Endothelial cell of hepatic sinusoid (primary cell): ENCODE measurements at regions not wholly inside any gene's neighbourhood (a gene's known extent, or its start where the extent isn't known, plus 50 kb on each side); places are given as distances from the start of the nearest gene placed in this dataset.

Experiments
- in situ Hi-C: cut with HindIII; loops from 2 replicates; pipeline ENCODE4 v1.10.0; 2017; ENCODE audit warnings: low sequenced_read_pairs

GRCh38 chr5:15447209-15447608, 52.8 kb upstream of the FBXL7 start:
- in situ Hi-C loops, result no loop called here

DNA sequence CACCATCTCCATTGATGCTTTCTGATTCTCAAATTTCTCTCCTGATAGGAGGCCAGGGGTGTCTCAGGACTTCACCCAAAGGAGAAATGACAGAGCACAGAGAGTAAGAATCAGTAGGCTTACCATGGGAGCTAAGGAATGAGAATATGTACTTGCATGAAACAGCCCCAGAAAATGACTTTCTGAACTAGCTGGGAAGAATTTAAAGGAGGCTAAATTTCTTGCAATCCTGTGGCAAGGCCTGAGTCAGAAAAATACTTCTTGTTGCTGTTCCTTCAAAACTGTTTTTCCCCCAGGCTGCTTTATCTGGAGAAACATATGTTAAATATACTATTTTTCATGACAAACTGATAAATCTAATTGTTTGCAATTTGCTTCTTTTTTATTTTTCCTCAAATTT, 53.4 kb upstream of the FBXL7 start:
- in situ Hi-C loops, result no loop called here

GRCh38 chr5:15442193-15442570, 57.8 kb upstream of the FBXL7 start:
- in situ Hi-C loops, result no loop called here

GRCh38 chr5:15441433-15442192, 58.4 kb upstream of the FBXL7 start:
- in situ Hi-C loops, result no loop called here

GRCh38 chr5:15440434-15440833, 59.5 kb upstream of the FBXL7 start:
- in situ Hi-C loops, result no loop called here

DNA sequence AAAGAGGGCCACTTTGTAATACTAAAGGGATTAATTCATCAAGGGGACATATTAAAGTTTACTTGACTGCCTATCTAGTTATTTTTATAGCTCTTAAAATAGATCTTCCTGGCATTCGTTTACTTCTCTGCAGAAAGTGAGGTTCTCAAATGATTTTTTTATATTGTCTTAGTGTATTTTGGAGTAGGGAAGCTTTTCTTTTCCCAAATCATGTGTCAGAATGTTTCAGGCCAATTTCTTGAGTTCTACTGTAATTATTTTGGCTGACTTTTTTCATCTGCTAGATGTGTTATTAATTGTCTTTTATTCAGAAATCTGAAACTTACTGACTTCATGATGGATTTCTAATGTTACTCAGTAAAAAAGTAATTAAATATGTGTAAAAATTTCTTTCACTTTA, 60.2 kb upstream of the FBXL7 start:
- in situ Hi-C loops, result no loop called here

DNA sequence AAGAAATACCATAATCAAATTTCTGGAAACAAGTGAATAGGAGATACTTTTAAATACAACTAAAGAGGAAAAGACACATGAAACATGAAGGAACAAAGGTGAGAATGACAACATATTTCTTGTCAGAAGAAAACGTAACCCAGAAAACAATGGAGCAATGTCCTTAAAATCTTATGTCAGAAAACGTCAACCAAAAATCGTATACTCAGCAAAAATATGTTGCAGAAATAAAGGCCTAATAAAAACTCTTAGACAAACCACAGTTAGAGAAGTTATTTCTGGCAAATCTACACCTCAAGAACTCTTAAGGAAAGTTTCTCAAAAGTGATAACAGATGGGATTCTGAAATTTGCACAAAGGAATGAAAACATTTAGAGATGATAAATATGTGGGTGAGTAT, 66.3 kb upstream of the FBXL7 start:
- in situ Hi-C loops, result no loop called here

DNA sequence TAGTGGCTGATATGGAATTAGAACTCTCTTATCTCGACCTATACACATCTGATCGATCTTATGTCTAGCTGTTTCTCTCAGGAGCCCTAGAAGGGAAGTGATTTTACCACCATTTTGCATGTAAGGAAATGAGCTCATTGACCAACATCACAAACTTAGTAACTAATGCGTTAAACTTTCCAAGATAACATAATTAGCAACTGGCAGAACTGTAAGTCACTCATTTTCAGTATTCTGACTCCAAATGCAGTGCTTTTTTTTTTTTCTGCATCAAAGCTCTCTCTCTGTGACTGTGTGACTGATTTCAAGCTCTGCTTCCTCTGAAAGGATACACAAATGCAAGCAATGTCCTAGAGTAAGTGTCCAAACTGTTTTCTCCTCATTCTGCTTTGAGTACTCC, 68.1 kb upstream of the FBXL7 start:
- in situ Hi-C loops, result no loop called here

DNA sequence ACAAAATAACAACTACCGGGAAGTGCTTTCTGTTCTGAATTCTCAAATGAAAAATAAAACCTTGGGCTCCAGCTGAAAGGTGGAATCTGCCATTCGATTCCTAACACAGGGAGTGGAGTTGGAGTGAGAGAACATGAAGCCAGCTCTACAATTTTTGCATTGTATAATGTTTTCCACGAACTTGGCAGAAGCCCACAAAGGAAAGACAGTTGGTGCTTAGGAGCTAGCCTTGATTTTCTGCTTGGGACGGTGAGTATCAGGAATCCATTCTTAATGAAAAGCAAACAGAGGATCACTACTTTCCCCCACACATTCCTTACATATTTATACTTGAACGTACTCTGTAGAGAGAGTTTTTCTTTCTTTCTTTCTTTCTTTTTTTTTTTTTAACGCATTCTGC, 74.2 kb upstream of the FBXL7 start:
- in situ Hi-C loops, result no loop called here

DNA sequence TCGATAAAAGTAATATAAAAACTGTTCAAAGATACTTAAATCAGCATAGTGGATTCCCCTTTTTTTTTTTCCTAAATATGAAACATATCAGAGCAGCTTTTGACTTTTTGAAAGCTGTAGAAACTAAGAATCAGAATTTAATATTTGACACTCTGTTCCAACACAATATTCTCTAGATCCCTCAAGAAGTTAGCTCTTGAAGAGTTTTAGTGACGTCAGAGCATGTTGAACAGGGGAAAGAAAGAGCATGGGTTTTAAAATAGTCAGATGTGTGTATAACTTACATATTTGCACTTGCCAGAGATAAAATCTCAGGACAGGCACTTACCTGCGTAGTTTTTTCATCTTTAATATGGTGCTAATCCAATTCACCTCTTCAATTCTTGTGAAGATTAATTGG, 75.2 kb upstream of the FBXL7 start:
- in situ Hi-C loops, result no loop called here

DNA sequence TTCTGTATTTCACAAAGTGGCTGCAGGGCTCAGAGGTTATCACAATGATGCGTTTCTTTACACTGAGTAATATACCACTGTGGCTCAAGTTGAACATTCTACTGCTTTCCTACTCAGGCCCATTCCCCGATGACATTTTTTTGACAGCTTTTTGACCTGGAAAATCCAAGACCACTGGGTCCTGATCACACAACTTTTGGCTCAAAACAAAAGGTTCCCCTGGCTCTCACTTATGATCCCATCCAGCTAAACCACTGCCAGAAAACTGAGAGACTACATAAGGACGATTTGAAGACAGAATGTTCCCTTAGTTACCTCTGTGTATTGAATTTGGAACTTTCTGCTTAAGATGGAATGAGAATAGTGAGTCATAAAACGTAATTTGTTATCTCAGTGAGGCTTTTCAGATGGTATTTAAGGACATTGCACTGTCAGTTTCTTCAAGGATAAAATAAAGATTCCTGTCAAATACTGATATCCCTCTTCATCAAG, 78.0 kb upstream of the FBXL7 start:
- in situ Hi-C loops, result no loop called here

DNA sequence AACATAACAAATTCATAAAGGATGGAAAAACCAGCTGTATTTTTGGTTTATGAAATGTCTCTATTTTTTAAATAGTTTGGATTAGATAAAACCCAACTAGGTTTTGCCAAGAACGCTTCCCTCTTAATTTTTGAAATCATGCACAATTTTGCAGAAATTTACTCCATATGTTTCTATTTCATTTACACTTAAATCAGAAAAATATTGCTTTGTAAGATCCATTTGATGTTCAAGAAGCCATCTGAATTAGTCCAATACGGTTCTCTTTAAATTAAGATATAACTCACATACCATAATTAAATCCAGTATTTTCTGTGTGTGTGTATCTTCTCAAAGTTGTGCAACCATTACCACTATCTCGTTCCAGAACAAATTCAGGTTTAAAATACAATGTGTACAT, 78.6 kb upstream of the FBXL7 start:
- in situ Hi-C loops, result no loop called here

GRCh38 chr5:15420201-15420600, 79.8 kb upstream of the FBXL7 start:
- in situ Hi-C loops, result no loop called here

- in situ Hi-C loops, result no loop called here
Observed at GRCh38 chr5:15417156-15417555, 82.8 kb upstream of the FBXL7 start.

DNA sequence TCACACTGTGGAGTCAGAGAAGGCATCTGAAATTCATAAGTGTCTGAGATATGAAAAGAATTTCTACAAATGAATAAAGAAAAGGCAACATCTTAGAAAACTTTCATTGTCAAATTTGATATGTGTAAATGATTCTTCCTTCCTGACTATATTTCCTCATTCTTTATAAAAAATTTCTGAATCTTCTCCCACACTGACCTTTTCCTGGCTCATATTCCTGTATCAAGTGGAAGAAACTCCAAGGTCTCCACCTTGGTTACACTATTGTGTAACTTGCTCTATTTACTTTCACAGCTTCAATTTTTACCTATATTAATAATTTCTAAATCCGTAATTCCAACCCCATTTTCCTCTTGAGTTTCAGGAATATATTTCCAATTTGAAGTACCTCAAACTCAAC, 93.5 kb upstream of the FBXL7 start:
- in situ Hi-C loops, result no loop called here

- in situ Hi-C loops, result no loop called here
Observed at GRCh38 chr5:15393146-15393545, 106.8 kb upstream of the FBXL7 start.

DNA sequence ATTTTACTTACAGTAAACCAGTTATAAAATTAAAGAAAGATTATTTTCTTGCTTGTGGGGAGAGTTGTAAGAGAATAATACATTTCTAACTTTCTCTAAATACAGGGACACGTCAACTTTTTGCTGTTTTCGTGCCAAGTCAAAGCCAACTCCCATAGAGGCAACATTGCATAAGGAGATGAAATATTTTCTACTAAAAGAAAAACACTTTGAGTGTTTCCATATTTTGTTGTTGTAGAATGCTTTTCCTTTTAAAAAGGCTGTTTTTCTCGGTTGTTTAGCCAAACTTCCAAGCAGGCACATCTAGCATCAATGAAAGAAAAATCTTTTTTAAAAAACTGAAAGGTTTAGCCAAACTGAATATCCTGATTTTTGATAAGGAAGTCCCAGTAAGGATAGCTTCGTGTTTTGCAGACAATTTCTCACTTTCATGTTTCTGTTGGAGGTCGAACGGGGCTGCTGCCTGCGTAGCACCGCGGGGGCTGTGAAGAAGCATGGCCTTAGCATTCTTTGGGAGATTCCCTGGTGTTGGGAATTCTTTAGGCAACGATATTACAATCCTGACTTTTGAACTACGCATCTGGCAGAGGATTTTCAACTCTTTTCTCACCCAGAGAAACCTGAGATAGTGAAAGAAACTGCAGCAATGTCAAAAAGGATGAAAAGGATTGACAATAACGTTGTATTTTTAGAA, 108.1 kb upstream of the FBXL7 start:
- in situ Hi-C loops, result no loop called here

DNA sequence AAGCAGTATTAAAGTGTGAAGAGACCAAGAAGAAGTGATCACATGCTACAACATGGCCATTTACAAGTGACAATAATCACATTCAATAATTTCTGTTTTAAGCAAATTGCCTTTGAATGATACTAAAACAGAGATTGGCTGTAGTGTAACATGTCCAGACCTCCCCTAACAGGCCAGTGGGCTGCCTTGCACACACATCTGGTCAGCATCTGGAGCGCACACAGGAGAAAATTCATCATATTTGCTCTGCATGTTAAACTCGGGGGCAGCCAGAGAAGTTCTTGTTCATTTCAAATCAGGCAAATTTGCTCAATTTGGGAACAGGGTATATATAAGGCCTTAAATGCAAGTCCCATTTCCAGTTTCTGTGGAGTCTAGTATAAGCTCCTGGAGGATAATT, 111.1 kb upstream of the FBXL7 start:
- in situ Hi-C loops, result no loop called here

DNA sequence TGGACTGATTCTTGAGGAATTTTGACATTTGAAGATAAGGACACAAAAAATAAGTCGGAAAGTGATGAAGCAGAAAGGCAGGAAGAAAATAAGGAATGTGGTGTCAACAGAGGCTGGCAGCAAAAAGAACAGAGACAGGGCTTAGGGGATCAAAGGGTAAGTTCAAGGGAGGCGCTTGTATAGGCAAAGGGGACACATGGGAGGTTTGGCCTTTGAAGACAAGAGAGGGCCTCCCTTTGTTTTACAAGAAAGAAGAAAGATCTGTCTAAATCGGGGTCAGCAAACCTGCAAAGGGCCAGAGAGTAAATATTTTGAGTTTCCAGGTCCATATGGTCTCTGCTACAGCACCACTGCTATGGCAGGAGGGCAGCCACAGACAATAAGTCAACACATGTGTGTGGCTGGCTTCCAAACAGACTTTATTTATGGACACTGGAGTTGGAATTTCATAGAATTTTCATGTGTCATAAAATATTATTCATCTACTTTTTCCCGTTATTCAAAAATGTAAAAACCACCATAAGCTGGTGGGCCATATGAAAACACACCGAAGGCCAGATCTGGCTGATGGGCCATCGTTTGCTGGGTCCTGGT, 112.0 kb upstream of the FBXL7 start:
- in situ Hi-C loops, result no loop called here

DNA sequence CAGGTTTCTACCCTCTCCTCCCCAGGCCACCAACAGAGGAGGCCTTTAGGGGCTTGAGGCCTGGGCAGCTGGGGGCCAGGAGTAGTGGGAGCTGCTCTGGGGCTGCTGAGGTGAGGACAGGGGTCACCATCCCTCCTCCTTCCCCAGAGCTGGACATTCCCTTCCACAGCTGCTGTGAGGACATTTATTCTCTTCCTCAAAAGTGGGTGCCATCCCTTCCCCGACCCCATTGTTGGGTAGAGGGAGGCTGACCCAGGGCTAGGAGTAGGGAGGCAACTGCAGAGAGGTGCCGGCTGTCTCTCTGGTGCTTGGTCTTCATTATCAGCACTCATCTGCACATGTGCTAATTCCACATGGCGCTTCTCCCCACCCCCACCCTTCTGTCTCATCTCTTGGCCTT, 113.9 kb upstream of the FBXL7 start:
- in situ Hi-C loops, result no loop called here

DNA sequence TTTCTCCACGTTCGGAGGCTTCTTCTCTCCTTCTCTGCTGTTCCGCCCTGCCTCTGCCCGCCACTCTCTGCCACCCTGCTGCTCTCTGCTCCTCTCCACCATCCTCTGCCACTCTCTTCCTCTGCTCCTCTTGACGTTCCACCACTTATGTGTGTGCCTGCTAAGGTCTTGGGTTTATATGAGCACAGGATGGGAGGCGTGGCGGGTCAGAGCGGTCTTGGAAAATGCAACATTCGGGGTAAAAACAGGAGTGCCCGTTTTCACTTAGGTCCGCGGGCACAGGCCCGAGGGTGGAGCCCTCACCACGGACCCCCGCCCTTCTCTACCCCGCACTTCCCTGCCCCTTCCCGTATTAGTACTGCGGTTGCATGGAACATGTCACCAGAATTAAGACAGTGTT, 114.4 kb upstream of the FBXL7 start:
- in situ Hi-C loops, result no loop called here

GRCh38 chr5:15385037-15385436, 114.9 kb upstream of the FBXL7 start:
- in situ Hi-C loops, result no loop called here
